HG03575 (cell line): ENCODE measurements at regions not wholly inside any gene's neighbourhood (a gene's known extent, or its start where the extent isn't known, plus 50 kb on each side); places are given as distances from the start of the nearest gene placed in this dataset.

ENCODE experiments used
- ATAC-seq: cut with Tn5 transposase; IDR thresholded peaks from one replicate; pipeline ENCODE4 v1.9.1; 2021; ENCODE audit not compliant: unreplicated experiment, insufficient number of reproducible peaks, low FRiP score; ENCODE audit errors: extremely low read depth

- no peak for ATAC-seq
Measured at GRCh38 chr2:796141-796985, 119.2 kb upstream of the TMEM18 start.

GRCh38 chr2:795531-796041, 118.4 kb upstream of the TMEM18 start:
- ATAC-seq: no peak

GRCh38 chr2:794554-795241, 117.5 kb upstream of the TMEM18 start:
- ATAC-seq: no peak

GRCh38 chr2:793236-793635, 116.0 kb upstream of the TMEM18 start:
- ATAC-seq: no peak

- ATAC-seq: no peak
Measured at GRCh38 chr2:792687-793086, 115.5 kb upstream of the TMEM18 start.

GRCh38 chr2:790634-791245, 113.5 kb upstream of the TMEM18 start:
- no peak for ATAC-seq

GRCh38 chr2:790081-790480, 112.9 kb upstream of the TMEM18 start:
- ATAC-seq: no peak

GRCh38 chr2:789529-789928, 112.3 kb upstream of the TMEM18 start:
- ATAC-seq: no peak

GRCh38 chr2:788227-789032, 111.2 kb upstream of the TMEM18 start:
- ATAC-seq: no peak

- no peak for ATAC-seq
Measured at GRCh38 chr2:784753-785152, 107.5 kb upstream of the TMEM18 start.

GRCh38 chr2:780581-780980, 103.4 kb upstream of the TMEM18 start:
- no peak for ATAC-seq

- ATAC-seq: no peak
Measured at GRCh38 chr2:780002-780401, 102.8 kb upstream of the TMEM18 start.

GRCh38 chr2:778731-779350, 101.6 kb upstream of the TMEM18 start:
- no peak for ATAC-seq

- ATAC-seq: no peak
Measured at GRCh38 chr2:777546-777945, 100.3 kb upstream of the TMEM18 start.

GRCh38 chr2:777051-777450, 99.8 kb upstream of the TMEM18 start:
- ATAC-seq: no peak

GRCh38 chr2:776487-776886, 99.3 kb upstream of the TMEM18 start:
- no peak for ATAC-seq

GRCh38 chr2:776038-776437, 98.8 kb upstream of the TMEM18 start:
- ATAC-seq: no peak

- ATAC-seq: no peak
Measured at GRCh38 chr2:774436-774835, 97.2 kb upstream of the TMEM18 start.
